OCI-LY1 (cell line): ENCODE measurements at regions not wholly inside any gene's neighbourhood (a gene's known extent, or its start where the extent isn't known, plus 50 kb on each side); places are given as distances from the start of the nearest gene placed in this dataset.

Experiments used
- EZH2 ChIP-seq: fragments of 200-600 bp; sonication (generic), shearing (Covaris generic); IDR thresholded peaks from 2 replicates; pipeline ENCODE4 v1.8.0; 2017; ENCODE audit warnings: borderline replicate concordance, mixed run types, mild to moderate bottlenecking, antibody characterized with exemption, low read length, moderate library complexity, mixed read lengths
- TF ChIP-seq, protein P1 (sequence below): fragments of 200-600 bp; sonication (generic), shearing (Covaris generic); IDR thresholded peaks from 2 replicates; pipeline ENCODE4 v1.5.1; 2017; ENCODE audit warnings: mild to moderate bottlenecking, antibody characterized with exemption, low read length, moderate library complexity, mixed read lengths

DNA sequence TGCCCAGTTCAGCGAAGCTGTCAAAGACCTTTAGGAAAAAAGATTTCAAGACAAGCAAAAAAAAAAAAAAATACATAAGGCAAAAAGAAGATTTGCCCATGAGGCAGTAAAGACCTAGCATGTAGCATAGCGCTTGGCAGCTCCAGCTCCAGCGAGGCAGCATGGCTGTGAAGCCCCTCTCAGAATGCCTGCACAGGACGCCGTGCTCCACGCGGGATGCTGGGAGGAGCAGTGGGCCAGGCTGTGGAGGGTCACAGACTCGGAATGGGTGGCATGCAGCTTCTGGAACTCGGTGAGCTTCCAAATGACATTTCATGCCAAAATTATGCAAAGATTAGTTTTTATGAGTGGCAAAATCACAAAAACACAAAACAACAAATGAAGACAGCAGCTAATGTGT, 267.3 kb downstream of the ZNF516 start:
- TF ChIP-seq, protein P1, sequence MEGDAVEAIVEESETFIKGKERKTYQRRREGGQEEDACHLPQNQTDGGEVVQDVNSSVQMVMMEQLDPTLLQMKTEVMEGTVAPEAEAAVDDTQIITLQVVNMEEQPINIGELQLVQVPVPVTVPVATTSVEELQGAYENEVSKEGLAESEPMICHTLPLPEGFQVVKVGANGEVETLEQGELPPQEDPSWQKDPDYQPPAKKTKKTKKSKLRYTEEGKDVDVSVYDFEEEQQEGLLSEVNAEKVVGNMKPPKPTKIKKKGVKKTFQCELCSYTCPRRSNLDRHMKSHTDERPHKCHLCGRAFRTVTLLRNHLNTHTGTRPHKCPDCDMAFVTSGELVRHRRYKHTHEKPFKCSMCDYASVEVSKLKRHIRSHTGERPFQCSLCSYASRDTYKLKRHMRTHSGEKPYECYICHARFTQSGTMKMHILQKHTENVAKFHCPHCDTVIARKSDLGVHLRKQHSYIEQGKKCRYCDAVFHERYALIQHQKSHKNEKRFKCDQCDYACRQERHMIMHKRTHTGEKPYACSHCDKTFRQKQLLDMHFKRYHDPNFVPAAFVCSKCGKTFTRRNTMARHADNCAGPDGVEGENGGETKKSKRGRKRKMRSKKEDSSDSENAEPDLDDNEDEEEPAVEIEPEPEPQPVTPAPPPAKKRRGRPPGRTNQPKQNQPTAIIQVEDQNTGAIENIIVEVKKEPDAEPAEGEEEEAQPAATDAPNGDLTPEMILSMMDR: no peak
- no peak for TF ChIP-seq EZH2
